Choroid plexus epithelial cell (primary cell): ENCODE measurements at regions not wholly inside any gene's neighbourhood (a gene's known extent, or its start where the extent isn't known, plus 50 kb on each side); places are given as distances from the start of the nearest gene placed in this dataset.
A peak's percentile ranks its signal among the peaks of the same experiment; 100 is the strongest.

ENCODE experiments used
- DNase-seq: peaks from one replicate; pipeline ENCODE4 v3.0.0-alpha.2; 2010; ENCODE audit warnings: low read depth
- H3K4me3 ChIP-seq: 2 replicates; pipeline ENCODE4 v1.5.1; 2011; ENCODE audit warnings: low read depth, mild to moderate bottlenecking, control low read depth, low read length, moderate library complexity
- CTCF ChIP-seq: conservative IDR thresholded peaks from 2 replicates; pipeline ENCODE4 v1.5.1; 2011; ENCODE audit warnings: low read depth, mild to moderate bottlenecking, control low read depth, inconsistent platforms, low read length, moderate library complexity

GRCh38 chr12:87921621-87922020 is 107.6 kb downstream of the C12orf50 start:
- no peak for TF ChIP-seq CTCF
- H3K4me3 ChIP-seq, result no peak overlapping the region
- DNase-seq, result no peak

DNA sequence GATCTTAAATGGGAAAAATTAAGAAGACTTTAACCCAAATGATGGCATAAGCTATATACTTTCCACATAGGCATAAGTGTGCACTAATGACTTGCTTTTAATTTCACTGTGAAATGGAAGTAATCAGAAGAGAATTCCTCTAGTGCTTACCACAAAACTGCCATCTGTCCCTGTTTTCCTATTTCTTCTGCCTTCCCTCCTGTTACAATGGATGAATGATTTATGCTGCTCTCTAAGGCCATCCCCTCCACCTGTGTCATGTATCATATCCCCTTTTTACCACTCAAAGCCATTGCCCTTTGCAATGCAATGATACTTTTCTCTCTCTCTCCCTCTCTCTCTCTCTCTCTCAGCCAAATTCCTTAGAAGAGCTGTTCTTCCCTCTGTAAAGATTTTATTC is 109.1 kb downstream of the C12orf50 start:
- TF ChIP-seq CTCF, result no peak

GRCh38 chr12:87901457-87901856 is 127.7 kb downstream of the C12orf50 start:
- no peak for DNase-seq
- no peak overlapping the region for H3K4me3 ChIP-seq
- no peak for TF ChIP-seq CTCF

More for the DNA sequence above, 109.1 kb downstream of the C12orf50 start:
- H3K4me3 ChIP-seq, result no peak overlapping the region
- DNase-seq, result no peak

GRCh38 chr12:87897662-87898061 is 131.5 kb downstream of the C12orf50 start:
- DNase-seq, result no peak
- H3K4me3 ChIP-seq, result no peak overlapping the region
- TF ChIP-seq CTCF, result no peak

DNA sequence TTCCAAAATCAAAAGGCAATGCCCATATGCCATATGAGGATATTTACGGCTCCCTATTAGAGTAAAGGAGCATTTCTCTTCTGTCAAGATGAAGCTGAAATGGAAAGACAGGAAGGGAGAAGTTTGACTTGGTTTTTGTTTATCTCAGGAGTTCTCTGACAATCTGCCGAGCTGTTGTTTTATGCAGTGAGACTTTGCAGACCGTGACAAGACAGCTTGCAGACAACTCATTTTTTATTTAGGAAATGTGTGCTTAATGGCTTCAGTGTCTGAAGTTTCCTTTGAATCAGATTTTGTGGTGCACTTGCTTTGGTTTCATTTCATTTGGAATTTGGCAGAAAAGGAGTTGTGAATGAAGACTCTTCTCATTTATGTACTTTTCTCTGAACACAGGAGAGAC is 145.4 kb downstream of the C12orf50 start:
- no peak for DNase-seq
- peak overlapping the region; percentile 15 for H3K4me3 ChIP-seq

GRCh38 chr12:87879141-87879540 is 150.1 kb downstream of the C12orf50 start:
- TF ChIP-seq CTCF, result no peak
- DNase-seq, result no peak

More for the DNA sequence above, 145.4 kb downstream of the C12orf50 start:
- no peak for TF ChIP-seq CTCF

More at GRCh38 chr12:87879141-87879540, 150.1 kb downstream of the C12orf50 start:
- H3K4me3 ChIP-seq, result no peak overlapping the region
